A549 (cell line): ENCODE measurements at regions not wholly inside any gene's neighbourhood (a gene's known extent, or its start where the extent isn't known, plus 50 kb on each side); places are given as distances from the start of the nearest gene placed in this dataset.

Source experiments
- ATAC-seq, 2 experiments: fragments of 200-7000 bp in 1 of 2; fragments of >200 bp in 1 of 2; cut with Nextera tagmentation in 1 of 2; cut with Tn5 transposase in 1 of 2; 3 replicates each; pipeline versions ENCODE4 v1.8.0 to v1.9.1; 2018 to 2020; ENCODE audit warnings: mild to moderate bottlenecking in 1 of 2, moderate library complexity in 1 of 2
- CTCF ChIA-PET: fragments of 300-600 bp; sonication (Branson Sonifier 250); formaldehyde crosslinking; extraction: SDS; loops from one replicate; lab custom pipeline; 2021; ENCODE audit warnings: antibody characterized with exemption, inconsistent platforms; lab: Yijun Ruan, JAX
- POLR2A ChIA-PET: fragments of 350-600 bp; formaldehyde crosslinking; extraction: SDS; loops from one replicate; lab custom pipeline; 2021; ENCODE audit warnings: antibody characterized with exemption, inconsistent platforms; lab: Yijun Ruan, JAX
- DNase-seq, 2 experiments: peaks; one replicate each; pipeline versions ENCODE4 v3.0.0 to v3.0.0-alpha.2; 2011 to 2016; ENCODE audit warnings: low read depth in 1 of 2, low spot score in 1 of 2
- FAIRE-seq: peaks from 2 replicates; lab custom pipeline; 2011; peaks lifted over from hg19 to GRCh38; lab: Jason Lieb, UNC
- H3K27ac ChIP-seq, 2 experiments: fragments of >200 bp; sonication (Bioruptor Twin); formaldehyde crosslinking; 3 replicates each; pipeline ENCODE4 v1.5.1; 2016 to 2017
- H3K4me1 ChIP-seq: fragments of >200 bp; sonication (Bioruptor Twin); formaldehyde crosslinking; 3 replicates; pipeline ENCODE4 v1.6.1; 2016
- H3K4me2 ChIP-seq: fragments of >200 bp; sonication (Bioruptor Twin); formaldehyde crosslinking; 3 replicates; pipeline ENCODE4 v1.6.1; 2016
- H3K4me3 ChIP-seq: fragments of >200 bp; sonication (Bioruptor Twin); formaldehyde crosslinking; 3 replicates; pipeline ENCODE4 v1.5.1; 2016
- H3K9me3 ChIP-seq: fragments of >200 bp; sonication (Bioruptor Twin); formaldehyde crosslinking; 3 replicates; pipeline ENCODE4 v1.6.1; 2016
- CBX2 ChIP-seq: fragments of 200-600 bp; sonication (generic); IDR thresholded peaks from 2 replicates; pipeline ENCODE4 v1.6.1; 2016; ENCODE audit warnings: low read depth, mild to moderate bottlenecking, borderline replicate concordance
- ESRRA ChIP-seq: fragments of 150-350 bp; IDR thresholded peaks from 2 replicates; pipeline ENCODE4 v1.6.1; 2014; ENCODE audit warnings: mild to moderate bottlenecking, low read length, borderline replicate concordance
- FOXS1 ChIP-seq: fragments of 250-450 bp; sonication (Bioruptor Pico); IDR thresholded peaks from 2 replicates; pipeline ENCODE4 v1.5.0; 2020; ENCODE audit warnings: mild to moderate bottlenecking, moderate library complexity
- HES2 ChIP-seq: fragments of >200 bp; sonication (Bioruptor Twin); formaldehyde crosslinking; IDR thresholded peaks from 2 replicates; pipeline ENCODE4 v1.6.1; 2016
- HMGXB4 ChIP-seq: fragments of 250-450 bp; sonication (Bioruptor Pico); IDR thresholded peaks from 2 replicates; pipeline ENCODE4 v1.5.0; 2021; ENCODE audit warnings: mild to moderate bottlenecking, moderate library complexity, borderline replicate concordance
- RARB ChIP-seq: fragments of 250-450 bp; sonication (Bioruptor Pico); IDR thresholded peaks from 2 replicates; pipeline ENCODE4 v1.8.0; 2021; ENCODE audit warnings: mild to moderate bottlenecking, moderate library complexity
- ZSCAN20 ChIP-seq: fragments of 250-450 bp; sonication (Bioruptor Pico); IDR thresholded peaks from 2 replicates; pipeline ENCODE4 v1.8.0; 2022; ENCODE audit warnings: mild to moderate bottlenecking, moderate library complexity
- WGBS: methylation state at CpG from one replicate; pipeline ENCODE4 v1.1.6; 2017; ENCODE audit errors: missing lambda C conversion rate; 5-methylcytosine and 5-hydroxymethylcytosine counted together
- small RNA-seq, 6 experiments: library from RNA; depleted of rRNA; stranded (forward); fragments of <200 nt; gene quantifications; one replicate each; pipeline ENCODE3, GENCODE V24; 2012

DNA sequence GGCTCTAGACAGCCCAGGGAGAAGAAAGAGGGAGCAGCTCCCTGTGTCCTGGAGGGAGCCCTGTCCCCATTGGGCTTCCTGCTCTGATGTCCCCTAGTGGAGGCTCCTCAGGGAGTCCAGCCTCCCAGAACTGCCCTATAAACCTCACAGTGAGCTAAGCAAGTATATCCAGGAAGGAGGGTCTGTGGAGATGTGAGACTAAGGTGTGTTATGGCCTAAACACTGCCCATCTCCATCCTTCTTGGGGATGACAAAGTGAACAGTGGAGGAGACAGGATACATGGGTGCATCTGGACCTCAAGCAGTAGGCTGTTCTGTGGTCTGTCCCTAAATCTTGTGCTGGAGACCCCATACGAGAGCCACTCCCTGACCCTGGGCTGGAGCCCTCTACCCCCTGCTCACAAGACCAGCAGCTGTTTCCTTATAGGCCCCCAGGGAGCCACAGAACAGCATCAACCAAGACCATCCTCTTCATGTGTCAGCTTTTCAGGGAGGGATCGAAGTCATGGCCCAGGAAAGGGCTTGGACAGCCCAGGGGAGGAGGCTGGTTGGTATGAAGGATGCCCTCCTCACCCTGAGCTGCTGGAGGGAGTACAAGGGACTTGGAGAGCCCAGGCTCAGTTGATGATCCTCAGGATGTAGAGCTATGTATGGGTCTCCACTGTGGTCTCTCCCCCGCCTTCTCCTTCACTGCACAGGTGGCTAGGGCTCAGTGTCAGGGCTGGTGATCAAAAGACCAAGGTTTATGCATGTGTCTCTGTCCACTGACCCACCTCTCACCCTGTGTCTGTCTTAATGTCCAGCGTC is 49.7 kb upstream of the TOP3B start:
- CTCF ChIA-PET: interaction anchor here (0.7 kb wide), 1 partner anchor 170 kb away, joined by 3 read pairs; no protein-coding TSS in a partner anchor
- Histone ChIP-seq H3K27ac (no peak overlapping the region), H3K9me3 (no peaks in the 10 kb centered on the region), H3K4me2 (no peak overlapping the region), H3K4me3 (no peak overlapping the region), H3K4me1 (no peaks in the 10 kb centered on the region)
- ATAC-seq (no peak), DNase-seq (no peak), FAIRE-seq (no peak)
- no peak for TF ChIP-seq CBX2
- no peak for TF ChIP-seq ESRRA
- no peak for TF ChIP-seq HES2
- no peak for TF ChIP-seq HMGXB4 (CRISPR knock-in tag)
- TF ChIP-seq RARB (CRISPR knock-in tag): no peak
- TF ChIP-seq FOXS1: no peak
- TF ChIP-seq ZSCAN20 (CRISPR knock-in tag): no peak
- 43% methylated on average over 3 of the region's 4 CpGs for WGBS
- POLR2A ChIA-PET: no interaction called here

Small RNA genes lying in the stretch of these regions (small RNA-seq; reads per million reads assigned to genes)
- gene AC245452.3: 0 reads per million in 6 experiments
- gene AC245517.3: 0 reads per million in 6 experiments
- 0 reads per million in 6 experiments for gene AC245517.5
- gene IGLVIV-59: 0 reads per million in 6 experiments
